ENCODE measurements at regions not wholly inside any gene's neighbourhood (a gene's known extent, or its start where the extent isn't known, plus 50 kb on each side); places are given as distances from the start of the nearest gene placed in this dataset.

DNA sequence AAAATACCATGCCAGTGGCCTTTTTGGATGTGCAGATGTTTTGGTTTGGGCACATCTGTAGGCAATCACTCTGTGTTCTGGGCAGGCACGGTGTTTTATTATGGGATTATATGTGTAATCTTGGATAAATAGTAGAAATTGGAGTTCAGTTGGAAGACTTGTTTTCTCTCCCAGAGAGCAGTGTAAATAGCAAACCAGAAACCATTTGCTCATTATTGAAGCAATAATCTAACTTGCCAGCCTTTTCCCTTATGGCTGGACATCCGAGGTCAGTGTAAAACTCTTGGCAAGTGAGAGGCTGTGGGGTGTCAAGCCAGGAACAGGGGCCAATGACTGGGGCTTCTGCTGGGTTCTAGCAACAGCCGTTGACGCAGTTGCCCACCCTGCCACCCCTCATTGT, 69.9 kb downstream of the IRX3 start:
- TF ChIP-seq, protein P1, sequence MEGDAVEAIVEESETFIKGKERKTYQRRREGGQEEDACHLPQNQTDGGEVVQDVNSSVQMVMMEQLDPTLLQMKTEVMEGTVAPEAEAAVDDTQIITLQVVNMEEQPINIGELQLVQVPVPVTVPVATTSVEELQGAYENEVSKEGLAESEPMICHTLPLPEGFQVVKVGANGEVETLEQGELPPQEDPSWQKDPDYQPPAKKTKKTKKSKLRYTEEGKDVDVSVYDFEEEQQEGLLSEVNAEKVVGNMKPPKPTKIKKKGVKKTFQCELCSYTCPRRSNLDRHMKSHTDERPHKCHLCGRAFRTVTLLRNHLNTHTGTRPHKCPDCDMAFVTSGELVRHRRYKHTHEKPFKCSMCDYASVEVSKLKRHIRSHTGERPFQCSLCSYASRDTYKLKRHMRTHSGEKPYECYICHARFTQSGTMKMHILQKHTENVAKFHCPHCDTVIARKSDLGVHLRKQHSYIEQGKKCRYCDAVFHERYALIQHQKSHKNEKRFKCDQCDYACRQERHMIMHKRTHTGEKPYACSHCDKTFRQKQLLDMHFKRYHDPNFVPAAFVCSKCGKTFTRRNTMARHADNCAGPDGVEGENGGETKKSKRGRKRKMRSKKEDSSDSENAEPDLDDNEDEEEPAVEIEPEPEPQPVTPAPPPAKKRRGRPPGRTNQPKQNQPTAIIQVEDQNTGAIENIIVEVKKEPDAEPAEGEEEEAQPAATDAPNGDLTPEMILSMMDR (IDR thresholded peaks at IDR 0.05), result no peak
- TF ChIP-seq POLR2AphosphoS5 (IDR thresholded peaks at IDR 0.05; ENCODE audit: insufficient read depth in 1 of 2, low read depth in 1 of 2), result no peak
